ENCODE measurements at regions not wholly inside any gene's neighbourhood (a gene's known extent, or its start where the extent isn't known, plus 50 kb on each side); places are given as distances from the start of the nearest gene placed in this dataset.

DNA sequence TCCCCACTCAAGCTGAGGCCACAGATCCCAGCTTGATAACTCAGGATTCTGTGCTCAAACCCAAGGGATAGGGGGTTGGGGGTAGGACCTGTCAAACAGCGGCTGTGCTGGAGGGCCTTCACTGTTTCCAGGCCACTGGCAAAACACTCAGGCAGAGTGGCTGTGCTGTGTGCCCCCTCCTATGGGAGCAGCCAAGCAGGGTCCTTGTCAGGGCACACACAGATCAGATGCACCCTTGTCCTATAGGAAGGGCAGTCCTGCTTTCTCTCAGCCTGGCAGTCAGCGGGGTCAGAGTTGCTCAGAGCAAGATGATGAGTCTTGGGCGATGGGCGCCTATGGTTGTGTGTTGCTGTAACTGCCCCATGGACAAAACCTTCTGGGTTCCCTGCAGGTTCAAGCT is 554.8 kb downstream of the TBC1D32 start:
- ATAC-seq (no peak), DNase-seq (ENCODE audit: low read depth, low spot score) (no peak)
- H3K9me3 ChIP-seq (ENCODE audit: control insufficient read depth, insufficient read depth, low read depth, low read length), result no peaks in the 10 kb centered on the region
- in situ Hi-C loops (cut with HindIII; ENCODE audit: low pct_unique_long_range_greater_than_20kb, low sequenced_read_pairs) (no loop called here), intact Hi-C loops (cut with micrococcal nuclease; ENCODE audit: unreplicated experiment) (no loop called here)
- POLR2A ChIA-PET, result no interaction called here
- TF ChIP-seq SIN3A (IDR thresholded peaks at IDR 0.05; ENCODE audit: borderline replicate concordance, insufficient read depth, low read depth, low read length) (no peak), REST (IDR thresholded peaks at IDR 0.05; ENCODE audit: insufficient read depth in 1 of 2, low read depth in 2 of 2, low read length in 1 of 2) (no peak), CTCF (IDR thresholded peaks at IDR 0.05) (no peak), TCF7L2 (IDR thresholded peaks at IDR 0.05; ENCODE audit: low read depth, low read length) (no peak), POLR2AphosphoS5 (IDR thresholded peaks at IDR 0.05; ENCODE audit: low read depth, low read length) (no peak)
- no peak overlapping the region for H3K27ac ChIP-seq (ENCODE audit: low read length)
- CTCF ChIA-PET, result no interaction called here
- no peaks in the 10 kb centered on the region for H3K36me3 ChIP-seq (ENCODE audit: control insufficient read depth, insufficient read depth, low read length)
- H3K4me3 ChIP-seq (ENCODE audit: low read depth in 2 of 2, low read length in 2 of 2), result no peak overlapping the region
- no peaks in the 10 kb centered on the region for H3K27me3 ChIP-seq (ENCODE audit: control insufficient read depth, insufficient read depth, low read length)
- H3K4me1 ChIP-seq (ENCODE audit: control insufficient read depth, insufficient read depth, low read length), result no peaks in the 10 kb centered on the region
- no TSS peak for BruUV-seq (replicated peaks)

GRCh38 chr6:120775698-120776097 is 558.6 kb downstream of the TBC1D32 start:
- POLR2A ChIA-PET, result no interaction called here
- no peaks in the 10 kb centered on the region for H3K36me3 ChIP-seq (ENCODE audit: control insufficient read depth, insufficient read depth, low read length)
- ATAC-seq, result no peak

More at GRCh38 chr6:120775698-120776097, 558.6 kb downstream of the TBC1D32 start:
- no peak overlapping the region for H3K27ac ChIP-seq (ENCODE audit: low read length)
- no peaks in the 10 kb centered on the region for H3K4me1 ChIP-seq (ENCODE audit: control insufficient read depth, insufficient read depth, low read length)
- CTCF ChIA-PET, result no interaction called here
- no peaks in the 10 kb centered on the region for H3K27me3 ChIP-seq (ENCODE audit: control insufficient read depth, insufficient read depth, low read length)
- no peak for DNase-seq (ENCODE audit: low read depth, low spot score)
- H3K4me3 ChIP-seq (ENCODE audit: low read depth in 2 of 2, low read length in 2 of 2), result no peak overlapping the region
- no peaks in the 10 kb centered on the region; the same call in 1 of the 2 replicates for H3K9me3 ChIP-seq (ENCODE audit: control insufficient read depth, insufficient read depth, low read depth, low read length)
- in situ Hi-C loops (cut with HindIII; ENCODE audit: low pct_unique_long_range_greater_than_20kb, low sequenced_read_pairs), result no loop called here
- no TSS peak for BruUV-seq (replicated peaks)
- intact Hi-C loops (cut with micrococcal nuclease; ENCODE audit: unreplicated experiment), result no loop called here
- TF ChIP-seq REST (IDR thresholded peaks at IDR 0.05; ENCODE audit: insufficient read depth in 1 of 2, low read depth in 2 of 2, low read length in 1 of 2) (no peak), TCF7L2 (IDR thresholded peaks at IDR 0.05; ENCODE audit: low read depth, low read length) (no peak), CTCF (IDR thresholded peaks at IDR 0.05) (no peak), SIN3A (IDR thresholded peaks at IDR 0.05; ENCODE audit: borderline replicate concordance, insufficient read depth, low read depth, low read length) (no peak), POLR2AphosphoS5 (IDR thresholded peaks at IDR 0.05; ENCODE audit: low read depth, low read length) (no peak)
